GM12874 (cell line): ENCODE measurements at regions not wholly inside any gene's neighbourhood (a gene's known extent, or its start where the extent isn't known, plus 50 kb on each side); places are given as distances from the start of the nearest gene placed in this dataset.

Experiments used
- CTCF ChIP-seq: IDR thresholded peaks from 2 replicates; pipeline ENCODE4 v1.5.1; 2011; ENCODE audit warnings: low read depth, mild to moderate bottlenecking, control low read depth, low read length, moderate library complexity; ENCODE audit not compliant: insufficient read depth

DNA sequence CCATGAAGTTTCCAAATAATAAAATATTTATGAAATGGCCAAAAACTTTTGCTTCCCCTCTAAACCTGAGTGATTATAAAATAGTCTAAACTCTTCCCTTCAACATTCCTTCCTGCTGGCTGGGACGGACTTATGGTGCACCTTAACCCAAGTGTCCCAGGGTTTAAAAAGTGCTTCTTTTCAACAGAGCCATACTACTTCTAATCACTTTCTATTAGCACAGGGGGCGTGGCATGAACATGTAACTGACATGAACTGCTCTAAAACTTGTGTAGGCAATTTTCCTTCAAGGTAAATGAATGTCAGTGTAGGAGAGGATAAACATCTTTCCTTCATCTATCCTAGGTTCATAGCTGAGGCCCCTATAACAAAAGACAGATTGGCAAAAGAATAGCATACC lies 163.6 kb upstream of the RIMS1 start:
- no peak for TF ChIP-seq CTCF

DNA sequence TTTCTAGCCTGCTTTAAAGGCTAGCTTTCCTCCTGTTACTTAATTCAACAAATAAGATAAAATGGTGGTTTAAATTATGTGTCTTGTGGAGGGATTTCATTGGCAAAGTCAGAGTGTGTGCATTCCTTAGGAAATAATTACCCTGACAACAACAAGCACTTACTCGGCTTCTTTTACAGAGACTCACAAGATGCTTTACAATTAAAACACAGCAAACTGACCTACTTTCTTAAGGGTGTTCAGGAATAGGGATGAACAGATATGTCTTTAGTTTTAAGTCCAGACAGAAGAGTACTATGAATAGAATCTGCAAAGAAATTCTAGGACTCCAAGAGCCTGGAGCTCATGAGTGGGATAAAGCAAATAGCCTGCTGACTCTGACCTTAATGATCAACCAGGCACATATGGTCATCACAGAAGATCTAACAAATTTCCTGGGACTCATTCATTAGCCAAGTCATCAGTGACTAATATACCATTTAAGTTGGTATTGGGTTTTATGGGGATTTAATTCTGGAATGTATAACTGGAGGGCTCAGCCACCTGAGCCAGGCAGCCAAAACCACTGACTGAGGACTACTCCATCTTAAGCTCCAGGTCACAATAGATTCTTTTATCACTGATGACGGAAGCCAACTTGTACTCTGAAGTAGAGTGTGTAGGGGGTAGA lies 161.8 kb upstream of the RIMS1 start:
- no peak for TF ChIP-seq CTCF

GRCh38 chr6:71725126-71725470 lies 161.3 kb upstream of the RIMS1 start:
- no peak for TF ChIP-seq CTCF

DNA sequence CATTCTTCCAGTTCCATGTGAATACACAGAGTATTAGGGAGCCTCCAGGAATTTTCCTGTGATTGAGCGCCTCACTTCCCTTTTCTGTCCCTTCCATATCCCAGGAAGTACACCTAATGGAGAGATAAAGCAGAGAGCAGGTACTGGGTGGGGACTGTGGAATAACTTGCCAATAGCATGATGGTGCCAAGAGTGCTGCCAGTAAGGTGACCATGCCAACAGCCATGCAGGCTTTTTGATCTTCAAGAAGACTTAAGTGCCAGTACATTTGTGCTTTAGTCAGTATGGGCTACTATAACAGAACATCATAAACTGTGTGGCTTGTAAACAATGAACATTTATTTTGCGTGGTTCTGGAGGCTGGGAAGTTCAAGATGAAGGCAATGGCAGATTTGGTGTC lies 160.2 kb upstream of the RIMS1 start:
- TF ChIP-seq CTCF: no peak

- no peak for TF ChIP-seq CTCF
These were observed 158.6 kb upstream of the RIMS1 start for GRCh38 chr6:71727632-71728294.

DNA sequence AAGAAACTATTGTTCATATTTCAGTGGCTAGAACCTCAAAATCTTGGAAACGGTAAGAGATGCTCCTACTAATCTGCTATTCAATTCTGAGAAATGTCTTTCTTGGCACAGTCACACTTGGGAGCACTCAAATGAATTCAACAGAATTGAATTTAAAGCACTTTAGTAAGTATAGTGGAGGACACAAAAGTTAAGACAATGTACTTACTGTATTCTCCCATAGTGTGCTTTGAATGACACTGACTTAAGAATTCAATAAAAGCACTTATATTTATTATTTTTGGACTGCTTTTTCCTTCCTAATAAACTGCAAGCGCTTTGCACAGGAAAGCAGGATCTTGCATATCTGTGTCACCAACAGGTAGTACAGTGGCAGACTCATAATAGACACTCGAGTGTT lies 156.1 kb upstream of the RIMS1 start:
- TF ChIP-seq CTCF: no peak

DNA sequence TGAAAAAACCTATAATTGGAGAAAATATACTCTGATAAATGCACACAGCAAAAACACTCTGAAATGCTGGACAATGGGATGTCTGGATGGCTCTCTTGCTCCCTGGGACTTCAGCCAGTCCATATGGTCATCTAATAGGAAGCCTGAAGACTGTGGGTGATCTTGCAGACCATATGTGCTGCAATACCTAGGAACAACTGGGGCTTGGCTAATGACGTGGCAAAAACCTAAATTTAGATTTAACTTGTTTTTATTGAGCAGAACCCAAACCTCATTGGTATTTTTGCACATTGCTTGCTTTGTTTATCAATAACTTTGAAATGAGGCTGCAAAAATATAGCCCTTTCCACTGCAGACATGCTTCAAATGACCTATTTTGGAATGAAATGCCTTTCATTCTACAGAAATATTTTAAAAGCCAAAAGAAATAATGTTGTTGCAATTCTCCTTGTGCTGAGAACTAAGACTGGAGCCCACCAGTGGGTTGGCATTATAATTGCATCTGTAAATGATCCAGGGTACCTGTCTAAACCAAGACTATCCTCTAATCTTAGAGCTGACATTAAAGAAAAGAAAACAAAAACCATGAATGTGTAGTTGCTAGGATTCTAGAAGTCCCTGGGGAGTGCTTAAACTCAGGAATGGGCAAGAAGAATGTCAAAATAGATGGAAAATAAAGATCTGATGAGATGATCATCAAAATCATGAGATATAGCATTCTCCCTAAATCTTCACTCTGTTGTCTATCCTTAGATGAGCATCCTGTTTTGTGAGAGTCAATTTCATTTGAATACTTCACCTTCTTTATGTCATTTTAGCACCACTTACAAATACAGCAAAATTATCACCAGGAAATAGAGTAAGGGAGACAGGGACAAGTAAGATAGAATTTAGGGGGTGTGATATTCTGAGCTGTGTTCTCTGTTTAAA lies 152.1 kb upstream of the RIMS1 start:
- no peak for TF ChIP-seq CTCF
